A673 (cell line): ENCODE measurements at regions not wholly inside any gene's neighbourhood (a gene's known extent, or its start where the extent isn't known, plus 50 kb on each side); places are given as distances from the start of the nearest gene placed in this dataset.

Source experiments
- BruUV-seq: library from RNA; stranded (reverse); fragments of 400-500 nt; replicated peaks from 2 replicates; lab custom pipeline; 2021; lab: Mats Ljungman, UMichigan
- CTCF ChIA-PET: fragments of 300-600 bp; sonication (Branson Sonifier 250); formaldehyde crosslinking; loops from one replicate; lab custom pipeline; 2022; ENCODE audit warnings: antibody characterized with exemption; lab: Charles Lee
- POLR2A ChIA-PET: fragments of 300-600 bp; sonication (Branson Sonifier 250); formaldehyde crosslinking; loops from one replicate; lab custom pipeline; 2022; ENCODE audit warnings: antibody characterized with exemption; ENCODE audit not compliant: low non-redundant PET; lab: Charles Lee
- DNase-seq: peaks from one replicate; pipeline ENCODE4 v3.0.0-alpha.2; 2015; ENCODE audit warnings: low spot score
- H3K27ac ChIP-seq: fragments of 200-600 bp; sonication (generic); 2 replicates; pipeline ENCODE4 v1.5.1; 2016; ENCODE audit warnings: mixed run types, low read depth, mild to moderate bottlenecking, mixed read lengths, antibody characterized with exemption, low read length; ENCODE audit not compliant: poor library complexity, severe bottlenecking
- H3K27me3 ChIP-seq: fragments of 200-600 bp; sonication (generic); replicated peaks from 2 replicates; pipeline ENCODE4 v1.6.1; 2017; ENCODE audit warnings: mixed run types, low read depth, mild to moderate bottlenecking, mixed read lengths, antibody characterized with exemption, low read length; ENCODE audit not compliant: insufficient read depth, poor library complexity
- H3K36me3 ChIP-seq: fragments of 200-600 bp; sonication (generic); 2 replicates; pipeline ENCODE4 v1.6.1; 2016; ENCODE audit warnings: mixed run types, mild to moderate bottlenecking, mixed read lengths, antibody characterized with exemption, low read length; ENCODE audit not compliant: insufficient read depth, poor library complexity, severe bottlenecking
- H3K4me1 ChIP-seq: fragments of 200-600 bp; sonication (generic); 2 replicates; pipeline ENCODE4 v1.6.1; 2017; ENCODE audit warnings: mixed run types, mild to moderate bottlenecking, mixed read lengths, antibody characterized with exemption, low read length; ENCODE audit not compliant: insufficient read depth, poor library complexity, severe bottlenecking
- H3K4me3 ChIP-seq: fragments of 200-600 bp; sonication (generic); 2 replicates; pipeline ENCODE4 v1.5.1; 2016; ENCODE audit warnings: low read depth, mixed run types, mild to moderate bottlenecking, mixed read lengths, low read length; ENCODE audit not compliant: poor library complexity, severe bottlenecking
- H3K9me3 ChIP-seq: fragments of 200-600 bp; sonication (generic); 2 replicates; pipeline ENCODE4 v1.6.1; 2016; ENCODE audit warnings: mixed run types, low read depth, mild to moderate bottlenecking, mixed read lengths, antibody characterized with exemption, low read length; ENCODE audit not compliant: poor library complexity, severe bottlenecking
- CTCF ChIP-seq: fragments of 300-800, 200-600 bp; sonication (generic); conservative IDR thresholded peaks from 2 replicates; pipeline ENCODE4 v1.5.1; 2017; ENCODE audit warnings: low read depth, mild to moderate bottlenecking, antibody characterized with exemption, low read length, moderate library complexity, mixed read lengths
- EZH2 ChIP-seq: fragments of 200-600 bp; sonication (generic); IDR thresholded peaks from 2 replicates; pipeline ENCODE4 v1.6.1; 2017; ENCODE audit warnings: borderline replicate concordance, low read depth, mild to moderate bottlenecking, mixed read lengths, antibody characterized with exemption, low read length; ENCODE audit not compliant: poor library complexity, severe bottlenecking
- intact Hi-C: fragments of 100-400 bp; cut with micrococcal nuclease; formaldehyde crosslinking; loops from one replicate; pipeline ENCODE4 v1.10.0; 2022; ENCODE audit not compliant: unreplicated experiment

GRCh38 chr6:94133106-94133505 lies 713.7 kb upstream of the EPHA7 start:
- CTCF ChIA-PET, result no interaction called here
- H3K27ac ChIP-seq, result no peak overlapping the region
- BruUV-seq, result no TSS peak
- H3K27me3 ChIP-seq, result no peaks in the 10 kb centered on the region
- intact Hi-C loops, result no loop called here
- H3K36me3 ChIP-seq, result no peaks in the 10 kb centered on the region
- no peaks in the 10 kb centered on the region for H3K4me1 ChIP-seq
- DNase-seq, result no peak
- TF ChIP-seq CTCF (no peak), EZH2 (no peak)
- H3K4me3 ChIP-seq, result no peak overlapping the region
- H3K9me3 ChIP-seq, result no peaks in the 10 kb centered on the region
- POLR2A ChIA-PET, result no interaction called here

GRCh38 chr6:94131271-94131670 lies 711.9 kb upstream of the EPHA7 start:
- DNase-seq, result no peak
- Histone ChIP-seq H3K4me3 (no peak overlapping the region), H3K4me1 (no peaks in the 10 kb centered on the region), H3K9me3 (no peaks in the 10 kb centered on the region), H3K27ac (no peak overlapping the region), H3K36me3 (no peaks in the 10 kb centered on the region), H3K27me3 (no peaks in the 10 kb centered on the region)
- CTCF ChIA-PET, result no interaction called here
- POLR2A ChIA-PET, result no interaction called here
- no TSS peak for BruUV-seq
- TF ChIP-seq CTCF (no peak), EZH2 (no peak)
- intact Hi-C loops, result no loop called here

GRCh38 chr6:94130478-94130877 lies 711.1 kb upstream of the EPHA7 start:
- no peaks in the 10 kb centered on the region for H3K36me3 ChIP-seq
- intact Hi-C loops, result no loop called here
- ChIA-PET CTCF (no interaction called here), POLR2A (no interaction called here)
- H3K4me1 ChIP-seq, result no peaks in the 10 kb centered on the region
- no peaks in the 10 kb centered on the region for H3K27me3 ChIP-seq
- BruUV-seq, result no TSS peak
- H3K9me3 ChIP-seq, result no peaks in the 10 kb centered on the region
- no peak for TF ChIP-seq CTCF
- no peak for TF ChIP-seq EZH2
- no peak overlapping the region for H3K27ac ChIP-seq
- H3K4me3 ChIP-seq, result no peak overlapping the region
- DNase-seq, result no peak
